ENCODE measurements at regions not wholly inside any gene's neighbourhood (a gene's known extent, or its start where the extent isn't known, plus 50 kb on each side); places are given as distances from the start of the nearest gene placed in this dataset.

- DNase-seq (ENCODE audit: low spot score) (no peak), FAIRE-seq (no peak)
Observed at GRCh38 chr4:148764720-148765119, 322.5 kb upstream of the NR3C2 start.

- DNase-seq (ENCODE audit: low spot score) = peak; percentile 5
- FAIRE-seq = no peak
Observed at GRCh38 chr4:148757171-148757570, 315.0 kb upstream of the NR3C2 start.

DNA sequence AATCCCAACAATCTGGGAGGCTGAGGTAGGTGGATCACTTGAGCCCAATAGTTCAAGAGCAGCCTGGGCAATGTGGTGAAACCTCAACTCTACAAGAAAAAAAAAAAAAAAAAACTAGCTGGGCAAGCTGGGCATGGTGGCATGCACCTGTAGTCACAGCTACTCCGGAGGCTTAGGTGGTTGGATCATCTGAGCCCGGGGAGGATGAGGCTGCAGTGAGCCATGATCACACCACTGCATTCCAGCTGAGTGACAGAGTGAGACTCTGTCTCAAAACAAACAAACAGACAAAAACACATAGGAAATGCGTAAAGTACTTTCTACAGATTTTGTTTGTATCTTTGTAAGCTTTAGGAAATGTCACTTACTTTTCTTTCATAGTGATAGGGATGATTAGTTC is 307.2 kb upstream of the NR3C2 start:
- no peak for FAIRE-seq
- no peak for DNase-seq (ENCODE audit: low spot score)

DNA sequence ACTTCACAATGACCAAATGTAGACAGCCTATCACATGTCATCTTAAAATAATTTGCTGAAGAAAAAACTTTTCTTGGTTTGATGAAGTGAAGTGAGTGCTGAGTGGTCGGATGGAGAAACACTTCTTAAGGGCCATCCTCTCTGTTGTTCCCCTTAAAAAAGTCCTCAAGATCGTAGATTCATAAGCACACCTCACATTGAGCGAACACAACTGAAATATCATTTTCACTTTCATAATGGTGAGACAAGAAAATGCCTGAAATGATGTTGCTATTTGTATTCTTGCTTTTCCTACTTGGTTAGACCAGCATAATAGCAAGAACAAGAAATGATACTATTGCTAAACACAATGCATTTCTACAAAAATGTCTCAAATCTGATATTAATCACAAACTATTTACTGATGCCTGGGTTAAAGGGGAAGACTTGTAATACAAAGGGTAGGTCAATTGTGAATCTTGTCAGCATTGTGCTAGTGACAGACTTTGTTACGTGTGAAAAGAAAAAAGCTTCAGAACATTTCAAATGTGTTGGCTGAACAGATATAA is 305.6 kb upstream of the NR3C2 start:
- no peak for FAIRE-seq
- no peak for DNase-seq (ENCODE audit: low spot score)

- DNase-seq (ENCODE audit: low spot score) (no peak), FAIRE-seq (no peak)
Observed at GRCh38 chr4:148740701-148741100, 298.5 kb upstream of the NR3C2 start.

GRCh38 chr4:148737061-148737770 is 295.0 kb upstream of the NR3C2 start:
- FAIRE-seq = no peak
- no peak for DNase-seq (ENCODE audit: low spot score)

DNA sequence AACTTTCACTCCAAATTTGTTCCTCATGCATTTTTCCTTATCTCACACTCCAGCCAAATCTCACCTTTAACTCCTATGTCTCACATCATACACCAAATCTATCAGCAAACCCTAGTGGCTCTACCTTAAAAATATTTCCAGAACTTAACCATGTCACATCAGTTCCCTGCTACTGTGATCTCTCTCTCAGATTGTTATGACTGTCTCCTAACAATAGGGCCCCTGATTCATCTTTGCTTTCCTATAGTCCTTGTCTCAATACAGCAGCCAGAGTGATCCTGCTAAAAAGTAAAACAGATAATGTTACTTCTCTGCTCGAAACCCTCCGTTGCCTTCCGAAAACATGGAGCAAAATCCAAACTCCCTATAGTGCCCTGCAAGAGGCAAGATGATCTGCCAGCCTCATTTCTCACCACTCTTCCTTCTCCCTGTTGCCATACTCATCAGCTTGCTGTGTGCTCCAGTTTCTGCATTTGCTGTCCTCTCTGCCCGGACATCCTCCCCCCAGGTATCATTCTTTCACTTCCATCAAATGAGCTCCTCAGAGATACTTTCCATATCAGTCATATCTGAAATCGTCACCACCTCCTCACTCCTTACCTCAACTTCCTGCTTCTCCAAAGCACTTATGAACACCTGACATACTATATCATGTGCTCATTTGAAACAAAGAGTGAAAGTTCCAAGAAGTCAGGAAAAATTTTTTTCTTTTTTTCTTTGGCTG is 293.4 kb upstream of the NR3C2 start:
- DNase-seq (ENCODE audit: low spot score) = no peak
- FAIRE-seq = no peak

DNA sequence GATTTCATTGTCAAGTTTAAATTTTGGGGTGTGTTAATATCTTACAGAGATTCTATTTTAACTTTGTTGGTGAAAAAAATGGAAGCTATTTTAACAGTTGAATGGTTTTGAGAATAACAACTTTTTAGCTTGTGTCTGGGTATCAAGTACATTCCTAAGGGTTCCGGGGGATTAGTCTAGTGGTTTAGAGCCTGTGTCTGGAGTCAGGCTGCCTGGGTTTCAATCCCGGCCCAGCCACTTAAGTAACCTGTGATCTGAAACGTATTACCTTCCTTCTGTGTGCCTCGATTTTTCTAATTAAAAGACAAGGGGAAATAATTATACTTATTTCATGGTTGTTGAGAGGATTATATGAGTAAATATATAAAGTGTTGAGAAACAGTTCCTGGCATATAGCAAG is 288.6 kb upstream of the NR3C2 start:
- no peak for FAIRE-seq
- DNase-seq (ENCODE audit: low spot score) = no peak

DNA sequence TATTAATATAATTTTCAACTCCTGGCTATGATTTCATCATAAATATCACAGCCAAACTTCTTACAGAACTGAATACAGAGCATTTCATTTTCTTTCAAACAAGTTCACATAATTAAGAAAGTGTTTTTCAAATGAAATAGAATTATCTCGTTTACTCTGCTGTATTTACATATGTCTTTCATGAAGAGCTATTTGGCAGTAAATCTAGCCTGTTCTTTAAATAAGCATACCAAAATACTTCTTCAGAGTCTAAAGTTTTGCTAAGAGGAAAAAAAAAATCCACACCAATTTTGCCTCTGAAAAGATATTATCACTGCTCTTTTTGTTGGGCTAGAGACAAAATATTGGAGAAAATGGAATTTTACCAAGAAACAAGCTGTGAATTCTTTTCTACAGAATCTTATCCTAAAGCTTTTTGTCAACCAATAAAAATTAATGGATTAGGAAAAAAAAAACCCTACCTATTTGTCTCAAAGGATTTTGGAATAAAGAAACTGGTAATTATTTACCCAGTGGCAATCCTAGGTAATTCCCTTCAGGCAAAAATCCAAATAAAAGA is 287.9 kb upstream of the NR3C2 start:
- FAIRE-seq = no peak
- no peak for DNase-seq (ENCODE audit: low spot score)

DNA sequence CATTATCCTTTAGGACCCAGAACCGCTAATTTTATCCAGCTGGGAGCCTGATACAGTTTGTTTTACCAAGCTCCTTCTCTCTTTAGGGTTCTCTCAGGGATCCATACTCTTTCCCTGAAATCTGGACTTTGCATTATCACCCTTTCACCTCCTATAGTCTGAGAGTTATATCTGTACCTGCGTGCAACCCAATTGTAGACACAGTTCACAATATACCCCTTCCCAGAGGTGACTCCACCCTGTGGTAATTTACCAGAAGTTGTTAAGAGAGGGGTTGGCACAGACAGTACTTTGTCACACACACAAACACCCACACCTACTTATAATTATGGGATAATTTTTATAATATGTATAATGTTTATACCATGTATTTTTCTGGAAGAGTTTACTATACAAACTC is 275.8 kb upstream of the NR3C2 start:
- no peak for DNase-seq (ENCODE audit: low spot score)
- FAIRE-seq = no peak

DNA sequence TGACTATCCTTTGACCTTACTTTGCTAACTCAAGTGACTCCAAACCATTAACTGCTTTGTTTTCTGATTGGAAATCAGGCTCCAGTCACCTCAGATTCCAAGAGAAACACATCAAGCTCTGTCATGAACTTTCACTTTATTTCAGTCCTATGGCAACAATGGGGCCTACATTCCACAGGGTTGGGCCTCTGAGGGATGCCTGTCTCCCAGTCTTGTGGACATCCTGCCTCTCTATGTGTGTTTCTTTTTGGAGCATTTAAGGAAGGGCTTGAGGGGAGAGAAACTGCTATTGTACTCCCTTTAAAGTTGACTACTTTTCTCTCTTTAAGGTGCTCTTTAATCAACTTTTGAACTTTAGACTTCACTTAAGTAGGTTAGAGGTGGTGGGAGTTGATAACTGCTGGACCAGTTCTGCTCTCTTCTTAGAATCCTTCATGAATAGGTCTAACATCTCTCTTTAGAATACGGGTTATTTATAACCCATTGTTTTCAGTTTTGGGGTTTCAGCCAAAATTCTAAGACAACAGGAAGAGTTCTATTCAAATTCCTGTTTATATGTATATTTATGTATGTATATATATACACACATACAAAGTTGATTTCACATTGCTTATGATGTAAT is 274.3 kb upstream of the NR3C2 start:
- no peak for FAIRE-seq

DNA sequence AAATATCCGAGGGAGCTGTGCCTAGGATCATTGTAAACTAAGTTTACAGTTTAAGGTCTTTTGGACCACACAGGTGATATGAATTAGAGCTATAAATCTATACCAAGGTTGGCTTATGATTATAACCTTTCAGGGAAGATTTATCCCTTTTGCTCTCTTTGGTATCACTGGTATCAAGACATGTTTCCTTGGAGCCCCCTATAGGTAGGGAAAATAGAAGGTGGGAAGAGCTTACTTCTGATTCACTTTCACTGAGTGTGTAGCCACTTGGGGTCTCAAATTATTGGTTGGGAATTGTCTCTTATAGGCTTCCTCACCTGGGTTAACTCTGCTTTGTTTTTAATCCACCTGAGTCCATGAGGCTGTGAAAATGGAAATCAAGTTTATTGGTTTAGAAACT is 262.1 kb upstream of the NR3C2 start:
- FAIRE-seq (no peak), DNase-seq (ENCODE audit: low spot score) (no peak)

More for the DNA sequence above, 274.3 kb upstream of the NR3C2 start:
- DNase-seq (ENCODE audit: low spot score) = no peak

- FAIRE-seq (no peak), DNase-seq (ENCODE audit: low spot score) (no peak)
Observed at GRCh38 chr4:148694702-148695101, 252.5 kb upstream of the NR3C2 start.

DNA sequence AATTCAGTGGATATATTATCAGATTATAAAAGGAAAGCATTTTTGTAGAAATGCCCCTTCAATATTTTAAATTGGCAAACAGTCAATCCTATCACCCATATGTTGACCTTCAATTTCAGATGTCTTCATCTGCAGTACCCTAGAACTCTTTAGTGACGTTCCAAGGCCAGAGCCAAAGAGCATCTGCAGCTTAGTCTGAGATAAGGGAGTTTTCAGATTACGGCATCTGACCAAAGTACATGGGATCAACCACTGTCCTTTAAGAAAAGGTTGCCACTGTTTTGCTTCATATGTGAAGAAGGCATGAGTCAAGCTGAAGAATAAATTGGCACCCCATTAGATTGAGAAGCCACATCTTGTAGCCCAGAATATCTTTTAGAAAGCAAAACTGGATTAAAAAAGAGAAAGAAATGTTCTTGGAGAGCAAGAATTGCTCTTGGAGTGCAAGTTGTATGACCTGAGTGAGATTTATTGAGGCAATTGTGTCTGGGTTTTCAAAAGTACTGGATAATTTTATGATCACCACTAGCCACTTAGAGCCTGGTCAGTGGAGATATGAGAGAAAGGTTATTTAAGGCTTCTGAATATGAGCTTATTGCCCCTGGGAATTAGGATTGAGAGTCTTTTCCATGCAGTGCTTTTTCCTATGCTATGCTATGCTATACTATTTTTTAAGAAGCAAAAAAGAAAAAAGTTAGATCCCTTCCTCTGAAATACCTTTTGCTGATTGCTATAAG is 251.9 kb upstream of the NR3C2 start:
- DNase-seq (ENCODE audit: low spot score) (no peak), FAIRE-seq (no peak)

- no peak for FAIRE-seq
- no peak for DNase-seq (ENCODE audit: low spot score)
Observed at GRCh38 chr4:148692242-148692641, 250.0 kb upstream of the NR3C2 start.

DNA sequence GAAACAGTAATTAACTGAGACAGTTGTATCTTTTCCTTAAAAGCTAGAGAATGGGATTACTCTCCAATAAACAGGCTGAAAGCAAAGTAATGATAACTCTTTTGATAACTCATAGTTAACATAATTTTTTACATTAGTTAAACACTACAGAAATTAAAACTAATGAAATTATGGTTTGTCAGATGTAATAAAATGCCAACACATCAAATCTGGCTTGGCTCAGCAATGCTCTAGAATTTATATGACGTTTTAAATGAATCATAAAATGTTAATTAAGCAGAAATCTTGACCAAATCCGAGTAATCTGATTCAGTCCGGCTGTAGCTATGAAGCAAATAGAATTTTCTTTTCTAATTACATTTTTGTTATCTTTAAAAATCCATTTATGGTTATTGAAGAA is 244.2 kb upstream of the NR3C2 start:
- FAIRE-seq (no peak), DNase-seq (ENCODE audit: low spot score) (no peak)

GRCh38 chr4:148684638-148685037 is 242.4 kb upstream of the NR3C2 start:
- FAIRE-seq = no peak
- DNase-seq (ENCODE audit: low spot score) = no peak

- DNase-seq (ENCODE audit: low spot score) = no peak
- FAIRE-seq = no peak
Observed at GRCh38 chr4:148680884-148681283, 238.7 kb upstream of the NR3C2 start.

DNA sequence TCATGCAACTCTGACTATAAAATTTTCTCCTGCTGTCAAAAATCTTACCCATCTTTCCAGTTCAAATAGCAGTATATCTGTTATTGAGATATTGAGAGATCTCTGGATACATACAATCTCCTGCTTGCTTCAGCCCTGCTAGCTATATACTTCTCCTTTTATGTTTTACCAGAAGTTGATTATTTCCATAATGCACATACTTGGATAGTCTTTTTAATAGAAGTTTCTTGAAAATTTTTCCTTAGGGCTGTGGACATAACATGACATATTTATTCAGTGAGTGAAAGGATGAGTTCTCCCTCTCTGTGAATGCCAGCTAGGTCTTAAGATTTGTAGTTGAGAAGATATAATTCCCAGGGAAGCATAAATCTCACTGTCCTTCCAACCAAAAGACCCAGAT is 234.1 kb upstream of the NR3C2 start:
- DNase-seq (ENCODE audit: low spot score) (no peak), FAIRE-seq (no peak)

DNA sequence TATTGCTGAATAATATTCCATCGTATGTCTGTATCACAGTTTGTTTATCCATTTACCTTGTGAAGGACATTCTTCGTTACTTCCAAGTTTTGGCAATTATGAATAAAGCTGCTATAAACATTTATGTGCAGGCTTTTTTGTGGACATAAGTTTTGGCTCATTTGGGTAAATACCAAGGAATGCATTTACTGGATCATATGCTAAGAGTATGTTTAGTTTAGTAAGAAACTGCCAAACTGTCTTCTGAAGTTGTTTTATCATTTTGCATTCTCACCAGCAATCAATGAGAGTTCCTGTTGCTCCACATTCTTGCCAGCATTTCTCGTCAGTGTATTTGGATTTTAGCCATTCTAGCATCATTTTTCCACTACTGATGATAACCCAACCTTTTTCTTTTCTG is 232.7 kb upstream of the NR3C2 start:
- FAIRE-seq (no peak), DNase-seq (ENCODE audit: low spot score) (no peak)

GRCh38 chr4:148664636-148665035 is 222.4 kb upstream of the NR3C2 start:
- FAIRE-seq (no peak), DNase-seq (ENCODE audit: low spot score) (no peak)
